BLaER1 treated with 17β-estradiol and CSF1 and Interleukin-3, amounts not matched to agents 10 nM and 100 nM (cell line): ENCODE measurements at regions not wholly inside any gene's neighbourhood (a gene's known extent, or its start where the extent isn't known, plus 50 kb on each side); places are given as distances from the start of the nearest gene placed in this dataset.

Experiments
- H3K27ac ChIP-seq, 11 experiments: shearing (Covaris generic); formaldehyde crosslinking; 2 replicates each; pipeline ENCODE4 v1.8.1; 2022
- H3K27me3 ChIP-seq, 11 experiments: shearing (Covaris generic); formaldehyde crosslinking; 2 replicates each; pipeline ENCODE4 v1.8.1; 2022
- H3K36me3 ChIP-seq, 11 experiments: shearing (Covaris generic); formaldehyde crosslinking; 2 replicates each; pipeline ENCODE4 v1.8.1; 2022
- H3K4me1 ChIP-seq, 10 experiments: shearing (Covaris generic); formaldehyde crosslinking; 2 replicates each; pipeline ENCODE4 v1.8.1; 2022
- H3K4me2 ChIP-seq, 11 experiments: shearing (Covaris generic); formaldehyde crosslinking; 2 replicates each; pipeline ENCODE4 v1.8.1; 2022
- H3K4me3 ChIP-seq, 10 experiments: shearing (Covaris generic); formaldehyde crosslinking; 2 replicates each; pipeline ENCODE4 v1.8.1; 2022
- H3K9ac ChIP-seq, 11 experiments: shearing (Covaris generic); formaldehyde crosslinking; 2 replicates each; pipeline ENCODE4 v1.8.1; 2022
- H3K9me3 ChIP-seq, 11 experiments: shearing (Covaris generic); formaldehyde crosslinking; replicated peaks in 1 of 11; 2 replicates each; pipeline ENCODE4 v1.8.1; 2022
- H4K20me1 ChIP-seq, 11 experiments: shearing (Covaris generic); formaldehyde crosslinking; 2 replicates each; pipeline ENCODE4 v1.8.1; 2022
- Cebpa-rat ChIP-seq, 11 experiments: shearing (Covaris generic); IDR thresholded peaks; 2 replicates each; pipeline ENCODE4 v1.8.1; 2022

GRCh38 chr15:69908590-69909420 lies 188.9 kb downstream of the TLE3 start:
- peaks cover 0 to 8% (median 0%) of the 10 kb centered on the region in 10 experiments; a peak in 6 of 20 replicates for H3K4me1 ChIP-seq
- TF ChIP-seq Cebpa-rat (IDR thresholded peaks at IDR 0.05): no peak
- no peaks in the 10 kb centered on the region for H3K36me3 ChIP-seq
- H3K9me3 ChIP-seq: peaks cover 3 to 20% (median 10%) of the 10 kb centered on the region in 11 experiments; a peak in 14 of 22 replicates
- H3K4me2 ChIP-seq: no peak overlapping the region
- H3K4me3 ChIP-seq: no peak overlapping the region
- no peak overlapping the region for H3K27ac ChIP-seq
- no peaks in the 10 kb centered on the region; a peak in 1 of 22 replicates for H4K20me1 ChIP-seq
- H3K9ac ChIP-seq: no peak overlapping the region
- H3K27me3 ChIP-seq: no peaks in the 10 kb centered on the region

GRCh38 chr15:69909719-69910444 lies 187.8 kb downstream of the TLE3 start:
- no peak overlapping the region for H3K4me2 ChIP-seq
- no peaks in the 10 kb centered on the region for H3K27me3 ChIP-seq
- no peak overlapping the region for H3K4me3 ChIP-seq
- H3K27ac ChIP-seq: no peak overlapping the region
- H3K4me1 ChIP-seq: peaks cover 2 to 19% (median 9%) of the 10 kb centered on the region in 10 experiments; a peak in 18 of 20 replicates
- TF ChIP-seq Cebpa-rat (IDR thresholded peaks at IDR 0.05): no peak
- H3K9me3 ChIP-seq: peaks cover 3 to 20% (median 10%) of the 10 kb centered on the region in 11 experiments; a peak in 14 of 22 replicates
- no peaks in the 10 kb centered on the region; a peak in 1 of 22 replicates for H4K20me1 ChIP-seq
- no peak overlapping the region for H3K9ac ChIP-seq
- H3K36me3 ChIP-seq: no peaks in the 10 kb centered on the region

GRCh38 chr15:69910514-69910913 lies 187.2 kb downstream of the TLE3 start:
- TF ChIP-seq Cebpa-rat (IDR thresholded peaks at IDR 0.05): no peak
- peaks cover 6 to 23% (median 13%) of the 10 kb centered on the region in 10 experiments; a peak in 18 of 20 replicates for H3K4me1 ChIP-seq
- H3K9me3 ChIP-seq: peaks cover 3 to 20% (median 10%) of the 10 kb centered on the region in 11 experiments; a peak in 14 of 22 replicates
- no peak overlapping the region for H3K4me3 ChIP-seq
- no peak overlapping the region for H3K9ac ChIP-seq
- H3K27me3 ChIP-seq: no peaks in the 10 kb centered on the region
- no peak overlapping the region for H3K4me2 ChIP-seq
- no peaks in the 10 kb centered on the region for H3K36me3 ChIP-seq
- H3K27ac ChIP-seq: no peak overlapping the region
- no peaks in the 10 kb centered on the region; a peak in 1 of 22 replicates for H4K20me1 ChIP-seq

- no peak for TF ChIP-seq Cebpa-rat (IDR thresholded peaks at IDR 0.05)
- Histone ChIP-seq H3K9me3 (peaks cover 3 to 20% (median 10%) of the 10 kb centered on the region in 11 experiments; a peak in 14 of 22 replicates), H3K27ac (no peak overlapping the region), H3K4me1 (peaks cover 6 to 23% (median 13%) of the 10 kb centered on the region in 10 experiments; a peak in 18 of 20 replicates), H3K4me3 (no peak overlapping the region), H3K36me3 (no peaks in the 10 kb centered on the region), H4K20me1 (no peaks in the 10 kb centered on the region; a peak in 1 of 22 replicates), H3K27me3 (no peaks in the 10 kb centered on the region), H3K9ac (no peak overlapping the region), H3K4me2 (no peak overlapping the region)
Measured at GRCh38 chr15:69912116-69912515, 185.6 kb downstream of the TLE3 start.

GRCh38 chr15:69914040-69914439 lies 183.7 kb downstream of the TLE3 start:
- TF ChIP-seq Cebpa-rat (IDR thresholded peaks at IDR 0.05): no peak
- no peak overlapping the region for H3K9ac ChIP-seq
- H3K27ac ChIP-seq: no peak overlapping the region
- no peak overlapping the region for H3K4me3 ChIP-seq
- peaks cover 6 to 23% (median 13%) of the 10 kb centered on the region in 10 experiments; a peak in 18 of 20 replicates for H3K4me1 ChIP-seq
- peaks cover 2 to 12% (median 8%) of the 10 kb centered on the region in 11 experiments; a peak in 13 of 22 replicates for H3K9me3 ChIP-seq
- H4K20me1 ChIP-seq: no peaks in the 10 kb centered on the region
- no peaks in the 10 kb centered on the region for H3K27me3 ChIP-seq
- peak overlapping the region in 9 of 11 experiments; percentile 41 to 70 (median 56); a peak in 16 of 22 replicates for H3K4me2 ChIP-seq
- H3K36me3 ChIP-seq: no peaks in the 10 kb centered on the region

GRCh38 chr15:69914960-69915359 lies 182.8 kb downstream of the TLE3 start:
- H3K36me3 ChIP-seq: no peaks in the 10 kb centered on the region
- peaks cover 0 to 2% (median 0%) of the 10 kb centered on the region in 11 experiments; a peak in 1 of 22 replicates for H3K9me3 ChIP-seq
- peaks cover 6 to 23% (median 13%) of the 10 kb centered on the region in 10 experiments; a peak in 18 of 20 replicates for H3K4me1 ChIP-seq
- H4K20me1 ChIP-seq: no peaks in the 10 kb centered on the region; a peak in 1 of 22 replicates
- H3K27me3 ChIP-seq: no peaks in the 10 kb centered on the region
- H3K4me3 ChIP-seq: no peak overlapping the region
- TF ChIP-seq Cebpa-rat (IDR thresholded peaks at IDR 0.05): no peak
- H3K9ac ChIP-seq: no peak overlapping the region
- no peak overlapping the region for H3K27ac ChIP-seq
- H3K4me2 ChIP-seq: peak overlapping the region; percentile 0 to 70 (median 49); a peak in 21 of 22 replicates

- H3K36me3 ChIP-seq: no peaks in the 10 kb centered on the region
- H3K27me3 ChIP-seq: no peaks in the 10 kb centered on the region
- no peak for TF ChIP-seq Cebpa-rat (IDR thresholded peaks at IDR 0.05)
- H3K4me3 ChIP-seq: no peak overlapping the region
- H4K20me1 ChIP-seq: no peaks in the 10 kb centered on the region; a peak in 2 of 22 replicates
- H3K4me2 ChIP-seq: no peak overlapping the region
- H3K4me1 ChIP-seq: peaks cover 6 to 23% (median 13%) of the 10 kb centered on the region in 10 experiments; a peak in 18 of 20 replicates
- no peak overlapping the region for H3K9ac ChIP-seq
- no peak overlapping the region for H3K27ac ChIP-seq
- H3K9me3 ChIP-seq: no peaks in the 10 kb centered on the region
Measured at GRCh38 chr15:69916169-69916785, 181.4 kb downstream of the TLE3 start.

GRCh38 chr15:69917056-69917455 lies 180.7 kb downstream of the TLE3 start:
- Histone ChIP-seq H3K9me3 (no peaks in the 10 kb centered on the region), H3K36me3 (no peaks in the 10 kb centered on the region), H3K27ac (no peak overlapping the region), H3K4me3 (no peak overlapping the region), H3K4me1 (peaks cover 6 to 23% (median 13%) of the 10 kb centered on the region in 10 experiments; a peak in 18 of 20 replicates), H3K9ac (no peak overlapping the region), H4K20me1 (no peaks in the 10 kb centered on the region; a peak in 2 of 22 replicates), H3K4me2 (no peak overlapping the region), H3K27me3 (no peaks in the 10 kb centered on the region)
- no peak for TF ChIP-seq Cebpa-rat (IDR thresholded peaks at IDR 0.05)
